ENCODE measurements at regions not wholly inside any gene's neighbourhood (a gene's known extent, or its start where the extent isn't known, plus 50 kb on each side); places are given as distances from the start of the nearest gene placed in this dataset.
"Not testable (repeated sequence)": the region's sequence is repeated elsewhere in the genome, so short reads cannot be mapped to it uniquely, and the experiment has no call there.

DNA sequence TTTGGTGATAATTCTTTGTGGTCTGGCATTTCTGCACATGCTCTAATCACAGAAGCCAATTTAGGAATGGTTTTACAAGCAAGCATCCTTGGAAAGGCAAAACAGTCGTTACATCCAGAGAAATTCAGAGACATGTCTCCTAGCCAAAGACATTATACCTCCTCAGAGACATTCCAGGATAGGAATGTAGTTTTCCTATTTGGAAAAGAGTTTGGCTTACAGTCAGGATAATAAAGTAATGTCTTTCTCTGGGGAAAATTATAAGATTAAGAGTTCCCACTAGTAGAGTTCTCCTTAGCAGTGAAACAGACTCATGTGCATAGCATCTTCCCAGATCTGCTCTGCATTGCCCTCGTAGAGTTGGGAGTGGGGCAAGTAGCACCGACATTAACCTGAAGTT is 753.6 kb upstream of the TMEFF2 start:
- Histone ChIP-seq H3K27ac (no peak overlapping the region), H3K4me3 (no peak overlapping the region)
- DNase-seq (ENCODE audit: low spot score), result no peak
- TF ChIP-seq, protein P1, sequence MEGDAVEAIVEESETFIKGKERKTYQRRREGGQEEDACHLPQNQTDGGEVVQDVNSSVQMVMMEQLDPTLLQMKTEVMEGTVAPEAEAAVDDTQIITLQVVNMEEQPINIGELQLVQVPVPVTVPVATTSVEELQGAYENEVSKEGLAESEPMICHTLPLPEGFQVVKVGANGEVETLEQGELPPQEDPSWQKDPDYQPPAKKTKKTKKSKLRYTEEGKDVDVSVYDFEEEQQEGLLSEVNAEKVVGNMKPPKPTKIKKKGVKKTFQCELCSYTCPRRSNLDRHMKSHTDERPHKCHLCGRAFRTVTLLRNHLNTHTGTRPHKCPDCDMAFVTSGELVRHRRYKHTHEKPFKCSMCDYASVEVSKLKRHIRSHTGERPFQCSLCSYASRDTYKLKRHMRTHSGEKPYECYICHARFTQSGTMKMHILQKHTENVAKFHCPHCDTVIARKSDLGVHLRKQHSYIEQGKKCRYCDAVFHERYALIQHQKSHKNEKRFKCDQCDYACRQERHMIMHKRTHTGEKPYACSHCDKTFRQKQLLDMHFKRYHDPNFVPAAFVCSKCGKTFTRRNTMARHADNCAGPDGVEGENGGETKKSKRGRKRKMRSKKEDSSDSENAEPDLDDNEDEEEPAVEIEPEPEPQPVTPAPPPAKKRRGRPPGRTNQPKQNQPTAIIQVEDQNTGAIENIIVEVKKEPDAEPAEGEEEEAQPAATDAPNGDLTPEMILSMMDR (IDR thresholded peaks at IDR 0.05), result no peak

DNA sequence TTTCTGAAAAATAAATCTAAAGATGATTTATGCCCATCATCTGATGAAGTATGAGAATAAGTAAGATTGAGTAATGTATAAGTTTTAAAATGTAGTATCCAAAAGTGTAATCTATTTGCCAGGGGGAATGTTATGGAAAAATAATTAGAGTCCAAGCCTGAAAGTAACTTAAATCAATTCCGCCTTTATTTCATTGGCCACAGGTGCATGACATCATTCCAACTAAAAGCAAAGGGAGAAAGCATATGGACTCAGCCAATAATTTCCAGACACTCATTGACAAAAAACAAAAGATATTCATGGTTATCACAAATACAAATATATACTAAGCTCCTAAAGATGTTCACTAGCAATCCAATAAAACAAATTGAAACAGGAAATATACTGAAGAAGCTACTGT is 752.6 kb upstream of the TMEFF2 start:
- Histone ChIP-seq H3K27ac (no peak overlapping the region), H3K4me3 (no peak overlapping the region)
- TF ChIP-seq, protein P1 (IDR thresholded peaks at IDR 0.05), result no peak
- DNase-seq (ENCODE audit: low spot score), result no peak

DNA sequence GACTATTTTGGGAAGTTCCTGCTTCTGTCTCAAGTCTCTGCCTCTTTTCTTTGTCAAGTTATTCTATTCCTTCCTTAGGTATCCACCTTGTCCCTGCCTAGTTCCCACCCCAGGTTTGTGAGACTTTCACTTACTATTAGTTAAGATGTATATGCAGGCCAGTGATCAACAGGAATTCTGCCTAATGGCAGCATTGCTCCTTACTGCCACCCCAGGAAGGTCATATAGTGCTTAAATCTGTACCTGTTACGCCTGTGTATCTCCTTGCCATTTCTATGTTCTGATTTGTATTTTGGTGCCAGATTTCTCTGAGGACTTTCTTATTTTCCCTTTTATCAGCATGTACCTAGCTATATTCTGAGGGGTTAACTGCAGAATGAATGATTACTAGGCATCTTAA is 746.0 kb upstream of the TMEFF2 start:
- no peak overlapping the region for H3K4me3 ChIP-seq
- TF ChIP-seq, protein P1 (IDR thresholded peaks at IDR 0.05), result no peak
- no peak for DNase-seq (ENCODE audit: low spot score)
- no peak overlapping the region for H3K27ac ChIP-seq

DNA sequence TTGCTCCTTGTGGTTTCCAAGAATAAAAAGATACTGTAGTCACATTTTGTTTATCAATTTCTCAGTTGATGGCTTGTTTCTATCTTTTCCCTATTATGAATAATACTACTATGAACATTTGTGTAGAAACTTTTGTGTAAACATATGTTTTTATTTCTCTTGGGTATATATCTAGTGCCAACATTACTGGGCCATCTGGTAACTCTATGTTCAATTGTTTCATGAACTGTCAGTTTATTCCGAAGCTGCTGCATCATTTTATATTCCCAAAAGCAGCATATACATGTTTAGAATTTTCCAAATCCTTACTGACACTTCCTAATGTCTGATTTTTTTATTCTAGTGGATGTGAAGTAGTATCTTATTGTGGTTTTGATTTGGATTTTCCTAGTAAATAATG is 737.6 kb upstream of the TMEFF2 start:
- no peak for DNase-seq (ENCODE audit: low spot score)
- TF ChIP-seq, protein P1 (IDR thresholded peaks at IDR 0.05), result no peak
- H3K4me3 ChIP-seq, result no peak overlapping the region

DNA sequence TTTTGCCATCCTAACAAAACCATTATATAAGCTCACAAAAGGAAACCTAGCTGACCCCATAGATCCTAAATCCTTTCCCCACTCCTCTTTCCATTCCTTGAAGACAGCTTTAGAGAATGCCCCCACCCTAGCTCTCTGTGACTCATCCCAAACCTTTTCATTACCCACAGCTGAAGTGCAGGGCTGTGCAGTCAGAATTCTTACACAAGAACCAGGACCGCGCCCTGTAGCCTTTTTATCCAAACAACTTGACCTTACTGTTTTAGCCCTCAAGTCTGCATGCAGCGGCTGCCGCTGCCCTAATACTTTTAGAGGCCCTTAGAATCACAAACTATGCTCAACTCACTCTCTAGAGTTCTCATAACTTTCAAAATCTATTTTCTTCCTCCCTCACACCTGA is 726.9 kb upstream of the TMEFF2 start:
- DNase-seq (ENCODE audit: low spot score); H3K27ac ChIP-seq; H3K4me3 ChIP-seq: not testable (repeated sequence)

More for the DNA sequence above, 737.6 kb upstream of the TMEFF2 start:
- H3K27ac ChIP-seq, result no peak overlapping the region

DNA sequence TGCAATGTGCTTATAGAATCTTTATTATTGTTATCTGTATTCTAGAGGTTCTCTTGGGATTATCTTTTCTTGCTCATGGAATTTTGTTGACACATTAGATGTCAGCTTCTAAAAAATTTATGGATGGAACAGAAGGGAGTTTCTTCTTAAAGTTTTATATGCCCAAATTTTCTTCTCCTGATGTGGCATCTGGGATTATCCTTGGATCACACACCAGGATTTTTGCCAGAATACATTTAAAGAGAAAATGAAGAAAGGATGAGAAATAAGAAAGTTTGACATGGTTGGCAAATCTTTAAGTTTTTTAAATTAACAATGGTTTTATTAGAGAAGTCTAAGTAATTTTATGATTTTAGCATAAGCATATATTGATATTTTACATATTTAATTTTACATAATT is 706.7 kb upstream of the TMEFF2 start:
- H3K27ac ChIP-seq, result no peak overlapping the region
- H3K4me3 ChIP-seq, result no peak overlapping the region
- no peak for DNase-seq (ENCODE audit: low spot score)
- TF ChIP-seq, protein P1 (IDR thresholded peaks at IDR 0.05), result no peak

DNA sequence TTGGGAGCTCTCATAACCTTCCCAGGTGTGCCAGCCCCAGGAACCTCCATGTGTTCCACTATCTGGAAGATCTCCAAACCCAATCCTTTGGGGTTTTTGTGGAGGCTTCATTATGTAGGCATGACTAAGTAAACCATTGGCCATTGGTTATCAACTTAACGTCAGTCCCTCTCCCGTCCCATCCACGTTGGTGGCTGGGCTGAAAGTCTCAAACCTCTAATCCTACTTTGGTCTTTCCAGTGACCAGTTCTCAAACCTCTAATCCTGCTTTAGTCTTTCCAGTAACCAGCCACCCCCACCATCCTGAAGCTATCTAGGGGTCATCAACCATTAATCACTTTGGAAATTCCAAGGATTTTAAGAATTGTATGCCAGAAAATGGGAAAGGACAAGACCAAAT is 704.7 kb upstream of the TMEFF2 start:
- no peak overlapping the region for H3K4me3 ChIP-seq
- DNase-seq (ENCODE audit: low spot score), result no peak
- H3K27ac ChIP-seq, result no peak overlapping the region
- TF ChIP-seq, protein P1 (IDR thresholded peaks at IDR 0.05), result no peak

DNA sequence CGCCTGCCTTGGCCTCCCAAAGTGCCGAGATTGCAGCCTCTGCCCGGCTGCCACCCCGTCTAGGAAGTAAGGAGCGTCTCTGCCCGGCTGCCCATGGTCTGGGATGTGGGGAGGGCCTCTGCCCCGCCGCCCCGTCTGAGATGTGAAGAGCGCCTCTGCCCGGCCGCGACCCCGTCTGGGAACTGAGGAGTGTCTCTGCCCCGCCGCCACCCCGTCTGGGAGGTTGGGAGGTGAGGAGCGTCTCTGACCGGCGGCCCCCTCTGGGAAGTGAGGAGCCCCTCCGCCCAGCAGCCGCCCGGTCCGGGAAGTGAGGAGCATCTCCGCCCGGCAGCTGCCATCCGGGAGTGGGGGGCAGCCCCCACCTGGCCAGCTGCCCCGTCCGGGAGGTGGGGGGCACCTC is 699.2 kb upstream of the TMEFF2 start:
- DNase-seq (ENCODE audit: low spot score); H3K27ac ChIP-seq; H3K4me3 ChIP-seq: not testable (repeated sequence)
